ENCODE measurements at regions not wholly inside any gene's neighbourhood (a gene's known extent, or its start where the extent isn't known, plus 50 kb on each side); places are given as distances from the start of the nearest gene placed in this dataset.
A peak's percentile ranks its signal among the peaks of the same experiment; 100 is the strongest.

DNA sequence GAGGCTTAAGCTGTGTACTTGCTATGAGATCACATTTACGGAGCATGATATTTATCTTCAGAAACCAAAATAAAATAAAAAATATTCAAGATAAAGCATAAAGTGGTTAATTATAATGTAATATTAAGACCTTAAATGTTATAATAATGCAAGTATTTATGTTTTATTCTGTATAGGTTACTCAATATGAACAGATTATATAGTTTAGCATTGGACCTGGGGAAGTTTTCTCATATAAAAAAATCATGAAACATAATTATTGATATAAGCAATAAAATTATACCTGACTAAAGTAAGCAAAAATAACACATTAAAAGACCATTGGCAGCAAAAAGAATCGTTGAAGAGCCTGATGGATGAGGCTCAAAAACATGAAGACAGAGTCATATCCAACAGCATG, 516.2 kb downstream of the SLC16A7 start:
- Histone ChIP-seq H3K18ac (ENCODE audit: extremely low read depth, low read length) (no peak overlapping the region), H2BK12ac (ENCODE audit: low read depth, low read length) (no peak overlapping the region), H3K4me1 (replicated peaks in 1 of 4; ENCODE audit: control insufficient read depth in 3 of 4, insufficient read depth in 4 of 4, low read length in 3 of 4) (no peaks in the 10 kb centered on the region), H3K79me1 (ENCODE audit: low read depth, low read length) (no peaks in the 10 kb centered on the region), H2BK20ac (ENCODE audit: low read length) (no peak overlapping the region), H3K23me2 (ENCODE audit: low read depth, low read length) (no peaks in the 10 kb centered on the region), H3K9ac (replicated peaks in 1 of 4; ENCODE audit: extremely low read depth in 1 of 4, low read depth in 3 of 4, low read length in 3 of 4) (no peak overlapping the region), H2AK5ac (ENCODE audit: low read depth, low read length) (no peak overlapping the region), H2BK120ac (replicated peaks; ENCODE audit: low read depth, low read length) (no peak overlapping the region), H2AFZ (ENCODE audit: low read length) (no peak overlapping the region), H3K79me2 (ENCODE audit: control insufficient read depth in 1 of 2, insufficient read depth in 2 of 2, low read length in 2 of 2) (no peaks in the 10 kb centered on the region), H4K20me1 (replicated peaks in 1 of 2; ENCODE audit: control insufficient read depth in 1 of 2, insufficient read depth in 2 of 2, low read length in 2 of 2) (no peaks in the 10 kb centered on the region), H4K8ac (ENCODE audit: extremely low read depth, insufficient read depth, low read length) (no peak overlapping the region), H2BK15ac (ENCODE audit: low read length) (no peak overlapping the region), H3K56ac (replicated peaks; ENCODE audit: insufficient read length, low read depth, low read length) (no peak overlapping the region), H4K5ac (ENCODE audit: insufficient read length, low read depth, low read length) (no peak overlapping the region), H3K27me3 (replicated peaks in 1 of 4; ENCODE audit: control insufficient read depth in 3 of 4, extremely low read depth in 1 of 4, insufficient read depth in 3 of 4, low read length in 3 of 4) (no peaks in the 10 kb centered on the region), H3K4ac (replicated peaks; ENCODE audit: insufficient read length, low read depth, low read length) (no peak overlapping the region), H3K9me3 (ENCODE audit: insufficient read depth in 2 of 2, low read depth in 1 of 2, low read length in 1 of 2) (0 out of 4 replicates have a peak, but pooled peaks cover 0 to 4% of the 10 kb centered on the region in 2 experiments), H4K91ac (replicated peaks; ENCODE audit: insufficient read length, low read length) (no peak overlapping the region), H3K36me3 (ENCODE audit: control insufficient read depth in 2 of 4, insufficient read depth in 4 of 4, low read length in 3 of 4) (no peaks in the 10 kb centered on the region), H2BK5ac (ENCODE audit: low read depth, low read length) (no peak overlapping the region), H3K23ac (ENCODE audit: insufficient read length) (no peak overlapping the region), H3K4me3 (ENCODE audit: extremely low read depth in 1 of 4, insufficient read depth in 2 of 4, low read depth in 3 of 4, low read length in 4 of 4) (no peak overlapping the region), H3K4me2 (ENCODE audit: insufficient read depth in 1 of 2, low read depth in 2 of 2, low read length in 2 of 2) (no peak overlapping the region), H3K27ac (ENCODE audit: low read depth, low read length) (no peak overlapping the region), H3K14ac (ENCODE audit: insufficient read length) (no peak overlapping the region)
- peak; percentile 40; the same call in 1 of the 2 replicates for TF ChIP-seq CEBPB (IDR thresholded peaks at IDR 0.05; ENCODE audit: low read depth, low read length)
- TF ChIP-seq BCL11A (IDR thresholded peaks at IDR 0.05; ENCODE audit: low read depth in 2 of 2, low read length in 2 of 2) = no peak
- POLR2A ChIA-PET (ENCODE audit: partially characterized antibody) = no interaction called here
- WGBS, 2 experiments (ENCODE audit: extremely low coverage in 1 of 2, insufficient coverage in 1 of 2, insufficient read length in 1 of 2, insufficient replicate concordance in 2 of 2, low coverage in 1 of 2, low lambda C conversion rate in 2 of 2, missing lambda C conversion rate in 1 of 2) = 89% methylated on average over 2 of the region's 2 CpGs; no CpG with 5 or more reads in 1 of the 2 experiments
- DNase-seq (ENCODE audit: low read depth in 1 of 2, low spot score in 2 of 2) (no peak), FAIRE-seq (no peak)
- CTCF ChIA-PET (ENCODE audit: partially characterized antibody) = no interaction called here
